ENCODE measurements at regions not wholly inside any gene's neighbourhood (a gene's known extent, or its start where the extent isn't known, plus 50 kb on each side); places are given as distances from the start of the nearest gene placed in this dataset.
A peak's percentile ranks its signal among the peaks of the same experiment; 100 is the strongest.
"Not testable (repeated sequence)": the region's sequence is repeated elsewhere in the genome, so short reads cannot be mapped to it uniquely, and the experiment has no call there.

DNA sequence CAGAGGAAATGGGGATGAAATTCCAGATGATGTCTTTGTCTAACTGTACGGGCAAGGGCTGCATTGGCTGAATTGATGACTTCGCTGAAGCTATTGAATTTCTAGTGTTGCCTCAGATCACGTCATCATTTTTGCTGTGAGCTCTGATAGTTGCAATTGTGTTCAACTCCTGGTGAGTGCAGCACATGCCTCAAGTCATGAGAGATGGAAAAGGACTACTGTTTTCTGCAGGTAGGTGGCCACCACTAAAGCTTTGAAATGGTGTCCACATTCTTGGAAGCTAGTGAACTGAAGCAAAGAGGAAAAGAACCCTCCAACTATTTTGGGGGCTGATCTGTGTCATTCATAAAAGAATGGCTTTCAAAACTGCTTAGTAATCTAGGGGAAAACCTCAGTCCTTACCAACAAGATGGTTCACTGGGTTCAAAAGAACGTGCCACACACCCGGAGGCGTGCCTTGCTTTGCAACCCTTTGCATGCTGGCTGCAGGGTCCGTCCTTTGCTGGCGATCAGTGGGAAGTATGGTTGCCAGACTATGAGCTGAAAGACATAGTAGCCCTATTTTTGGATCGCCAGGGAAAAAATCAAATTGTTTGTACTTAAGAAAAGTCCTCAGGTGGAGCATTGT lies 88.1 kb upstream of the STOX2 start:
- DNase-seq, result no peak

DNA sequence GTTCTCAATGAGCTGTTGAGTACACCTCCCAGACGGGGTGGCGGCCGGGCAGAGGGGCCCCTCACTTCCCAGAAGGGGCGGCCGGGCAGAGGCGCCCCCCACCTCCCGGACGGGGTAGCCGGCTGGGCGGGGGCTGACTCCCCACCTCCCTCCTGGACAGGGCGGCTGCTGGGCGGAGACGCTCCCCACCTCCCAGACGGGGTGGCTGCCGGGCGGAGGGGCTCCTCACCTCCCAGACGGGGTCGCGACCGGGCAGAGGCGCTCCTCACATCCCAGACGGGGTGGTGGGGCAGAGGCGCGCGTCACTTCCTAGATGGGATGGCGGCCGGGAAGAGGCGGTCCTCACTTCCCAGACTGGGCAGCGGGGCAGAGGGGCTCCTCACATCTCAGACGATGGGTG lies 86.5 kb upstream of the STOX2 start:
- not testable (repeated sequence) for DNase-seq

DNA sequence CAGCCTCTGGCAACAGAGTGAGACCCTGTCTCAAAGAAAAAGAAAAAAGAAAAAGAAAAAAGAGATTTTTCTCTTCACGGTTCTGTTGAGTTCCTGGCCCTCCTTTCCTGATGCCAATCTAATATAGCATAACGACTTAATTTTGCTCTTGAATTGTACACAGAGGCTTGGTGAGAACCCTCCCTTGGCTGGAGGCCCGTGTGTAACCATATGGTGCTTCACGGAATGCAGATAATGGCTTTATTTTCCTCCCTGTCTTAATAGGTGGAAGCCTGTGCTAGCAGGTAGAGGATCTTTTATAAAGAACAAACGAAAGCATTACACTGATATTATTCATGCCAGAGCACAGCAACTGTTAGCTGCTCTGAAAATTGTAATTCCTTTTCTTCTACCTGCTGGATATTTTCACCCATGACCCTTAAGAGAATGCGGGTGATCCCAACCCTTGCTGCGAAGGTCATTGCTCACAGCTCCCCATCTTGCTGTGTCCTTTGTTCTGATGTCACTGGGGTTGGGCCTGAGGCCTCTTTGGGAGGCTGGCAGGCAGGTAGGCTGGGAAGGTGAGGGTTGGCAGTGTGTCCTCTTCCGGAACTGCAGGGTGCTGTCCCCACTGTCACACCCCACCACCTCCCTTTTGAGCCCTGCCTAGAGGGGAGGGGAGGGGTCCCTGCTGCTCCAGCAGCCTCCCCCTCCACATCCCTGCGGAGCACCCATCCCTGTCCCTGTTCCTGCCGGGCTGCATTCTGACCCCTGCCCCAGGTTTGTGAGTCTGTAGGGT lies 83.8 kb upstream of the STOX2 start:
- DNase-seq, result no peak

DNA sequence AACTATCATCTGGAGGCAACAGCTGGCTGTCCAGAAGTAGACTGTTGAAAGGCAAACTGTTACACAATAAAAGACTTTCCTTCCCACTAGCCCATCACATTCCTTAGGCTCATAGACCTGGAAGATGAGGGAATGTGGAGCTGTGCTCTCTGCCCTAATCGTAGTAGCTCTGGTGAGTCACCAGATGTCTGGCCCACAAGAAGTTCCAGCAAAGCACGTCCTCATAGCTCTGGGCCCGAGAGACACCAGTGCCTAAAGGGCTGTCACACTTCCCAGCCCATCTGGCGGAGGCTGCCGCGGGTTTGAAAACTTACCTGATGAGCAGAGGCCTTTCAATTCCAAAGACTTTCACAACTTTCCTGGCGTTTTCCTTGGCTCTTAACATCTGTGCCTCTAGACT lies 81.7 kb upstream of the STOX2 start:
- DNase-seq, result no peak

DNA sequence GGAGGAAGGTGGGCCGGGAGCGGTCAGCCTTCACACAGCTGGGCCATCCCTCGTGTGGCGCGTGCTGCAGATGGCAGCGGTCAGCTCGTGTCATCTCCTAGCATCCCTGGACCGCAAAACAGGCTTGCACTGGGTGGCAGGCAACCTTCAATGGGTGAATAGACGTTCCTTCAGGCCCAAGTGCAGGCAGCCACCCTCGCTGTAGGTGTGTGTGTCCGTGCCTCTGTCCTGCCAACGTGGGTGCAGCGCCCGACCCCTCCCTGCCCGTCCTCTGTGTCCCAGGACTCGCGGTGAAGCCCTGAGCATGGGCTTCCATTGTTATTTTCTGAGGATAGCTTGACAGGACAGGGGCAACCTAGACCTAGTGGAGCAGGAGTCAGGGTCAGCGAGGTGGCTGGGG lies 79.8 kb upstream of the STOX2 start:
- no peak for DNase-seq

DNA sequence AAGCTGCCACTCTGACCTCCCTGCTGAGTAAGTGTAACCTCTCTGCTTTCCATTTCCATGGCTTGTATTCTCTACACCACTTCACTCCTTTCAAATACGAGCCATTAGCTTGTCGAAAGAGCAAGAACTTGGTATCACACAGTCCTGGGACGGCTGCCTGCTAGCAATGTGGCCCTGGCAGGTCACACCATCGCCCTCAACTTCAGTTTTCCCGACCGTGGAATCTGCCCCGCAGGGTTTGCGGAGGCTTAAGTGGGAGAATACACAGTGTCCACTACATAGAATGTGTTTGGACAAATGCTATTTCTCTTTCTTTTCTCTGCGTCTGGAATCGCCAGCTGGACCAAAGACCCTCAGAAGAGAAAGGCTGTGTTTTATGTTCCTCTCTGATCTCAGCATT lies 78.6 kb upstream of the STOX2 start:
- no peak for DNase-seq

DNA sequence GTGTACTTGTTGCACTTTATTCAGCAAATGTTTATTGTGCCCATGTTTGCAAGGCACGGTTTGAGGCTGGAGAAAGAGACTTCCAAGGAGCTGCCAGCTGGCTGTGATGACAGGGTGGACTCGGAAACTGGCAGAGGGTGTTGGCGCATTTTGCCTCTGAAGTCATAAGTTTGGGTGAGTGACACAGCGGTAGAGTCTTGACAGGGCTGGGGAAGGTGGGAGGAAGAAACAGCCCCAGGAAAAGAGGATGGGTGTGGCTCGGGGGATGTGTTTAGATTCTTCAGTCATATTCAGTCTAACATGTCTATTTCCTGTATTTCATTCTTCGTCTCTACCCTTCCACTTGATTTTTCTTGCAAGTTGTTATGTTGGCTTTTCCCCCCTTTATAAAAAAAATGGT lies 77.0 kb upstream of the STOX2 start:
- DNase-seq, result no peak

DNA sequence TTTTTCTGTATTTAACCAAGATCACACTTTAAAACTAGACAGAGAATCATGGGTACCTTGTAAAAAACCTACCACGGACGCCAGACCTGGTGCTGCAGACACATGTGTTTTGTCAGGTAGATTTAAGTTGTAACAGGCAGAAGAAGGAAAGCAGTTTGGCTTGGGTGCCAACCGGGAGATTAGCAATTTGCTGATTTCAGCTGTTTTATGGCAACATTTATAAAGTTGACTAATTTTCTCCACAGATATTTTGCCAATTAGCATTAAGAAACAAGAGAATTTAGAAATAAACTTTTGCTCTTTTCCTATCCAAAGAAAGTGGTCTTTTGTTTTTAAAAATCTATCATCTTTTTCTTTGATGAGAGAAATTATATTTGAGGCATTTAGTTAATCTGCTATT lies 76.3 kb upstream of the STOX2 start:
- no peak for DNase-seq

DNA sequence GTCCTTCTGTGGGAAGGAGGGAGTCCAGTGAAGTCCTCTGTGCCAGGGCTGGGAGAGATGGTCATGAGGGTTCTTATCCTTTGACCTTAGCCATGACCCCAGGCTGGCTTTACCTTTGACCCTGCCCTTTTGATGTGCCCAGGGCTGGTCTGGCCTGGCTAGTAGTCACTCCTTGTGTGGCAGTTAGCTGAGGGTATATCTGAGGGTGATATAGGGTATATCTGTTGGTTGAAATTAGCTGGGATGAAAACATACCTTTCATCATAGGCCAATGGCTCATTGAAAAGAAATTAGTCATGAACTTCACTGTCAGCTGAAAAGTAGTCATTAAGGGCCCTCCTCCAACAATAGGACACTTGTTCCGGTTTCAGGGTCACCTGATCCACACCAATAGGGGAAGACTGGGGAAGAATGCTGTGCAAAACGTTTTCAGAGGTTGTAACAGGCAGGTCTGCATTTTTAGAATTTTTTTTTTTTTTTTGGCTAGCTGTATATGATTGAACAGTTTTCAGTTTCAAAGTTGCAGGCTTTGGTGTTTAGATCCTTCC lies 74.6 kb upstream of the STOX2 start:
- DNase-seq, result no peak

DNA sequence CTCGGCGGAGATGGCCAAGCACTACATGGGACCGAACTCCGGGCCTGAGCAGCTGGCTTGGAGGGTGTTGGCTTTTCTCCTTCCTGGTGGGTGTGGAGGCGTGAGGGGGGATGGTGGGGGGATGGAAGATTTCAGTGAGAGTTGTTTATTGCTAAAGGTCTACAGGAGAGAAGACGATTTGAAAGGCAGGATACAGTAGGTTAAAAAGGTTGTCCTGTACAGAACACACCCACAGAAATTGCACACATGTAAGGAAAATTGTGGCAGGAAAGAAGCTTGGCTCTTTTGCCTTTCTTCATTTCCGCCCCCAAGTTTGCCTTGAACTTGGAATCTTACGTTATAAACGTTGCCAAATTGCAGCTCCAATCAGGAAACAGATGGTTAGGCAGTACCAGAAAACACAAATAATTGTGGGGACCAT lies 74.1 kb upstream of the STOX2 start:
- DNase-seq, result no peak

DNA sequence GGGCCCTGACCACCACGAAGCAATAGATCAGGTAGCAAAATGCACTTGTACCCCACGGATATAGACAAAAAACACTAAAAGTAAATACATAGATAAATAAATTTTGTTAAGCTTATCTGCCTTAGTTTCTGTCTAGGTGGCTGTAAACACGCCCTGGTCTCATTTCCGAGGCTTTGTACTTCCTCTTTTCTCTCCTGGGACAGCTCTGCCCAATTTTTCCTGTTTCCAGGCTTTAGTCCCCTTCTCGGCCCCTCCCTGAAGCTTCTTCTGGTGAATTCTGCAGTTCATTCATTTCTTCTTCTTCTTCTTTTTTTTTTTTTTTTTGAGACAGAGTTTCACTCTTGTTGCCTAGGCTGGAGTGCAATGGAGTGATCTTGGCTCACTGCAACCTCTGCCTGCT lies 73.4 kb upstream of the STOX2 start:
- DNase-seq, result no peak

DNA sequence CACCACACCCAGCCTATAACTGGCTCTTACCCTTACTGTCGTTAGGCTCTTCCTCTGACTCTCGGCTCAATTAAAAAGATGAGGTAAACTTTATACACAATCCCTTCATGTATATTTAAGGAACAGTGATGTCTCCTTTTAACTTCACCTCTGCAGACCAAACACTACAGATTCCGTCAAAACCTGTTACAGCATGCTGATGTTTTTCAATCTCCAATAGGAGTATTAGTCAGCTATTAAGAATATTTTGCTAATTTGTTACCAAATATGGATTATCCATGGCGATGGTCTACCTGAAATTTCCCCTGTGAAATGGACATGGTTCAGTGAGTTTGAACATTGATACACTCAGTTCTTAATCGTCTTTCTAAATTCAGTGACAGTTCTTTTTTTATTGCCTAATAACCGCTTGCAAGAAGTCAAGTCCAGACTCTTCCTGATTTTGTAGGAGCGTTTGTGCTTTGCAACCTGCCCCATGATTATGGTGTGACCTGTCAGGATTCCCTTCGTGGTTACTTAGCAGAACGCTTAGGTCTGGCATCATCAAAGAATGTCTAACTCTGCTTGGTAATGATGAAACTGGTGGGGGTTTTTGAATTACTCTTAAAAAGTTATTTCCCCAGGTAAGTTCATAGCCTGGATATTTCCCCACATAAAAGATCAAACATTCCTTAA lies 72.2 kb upstream of the STOX2 start:
- DNase-seq, result no peak

DNA sequence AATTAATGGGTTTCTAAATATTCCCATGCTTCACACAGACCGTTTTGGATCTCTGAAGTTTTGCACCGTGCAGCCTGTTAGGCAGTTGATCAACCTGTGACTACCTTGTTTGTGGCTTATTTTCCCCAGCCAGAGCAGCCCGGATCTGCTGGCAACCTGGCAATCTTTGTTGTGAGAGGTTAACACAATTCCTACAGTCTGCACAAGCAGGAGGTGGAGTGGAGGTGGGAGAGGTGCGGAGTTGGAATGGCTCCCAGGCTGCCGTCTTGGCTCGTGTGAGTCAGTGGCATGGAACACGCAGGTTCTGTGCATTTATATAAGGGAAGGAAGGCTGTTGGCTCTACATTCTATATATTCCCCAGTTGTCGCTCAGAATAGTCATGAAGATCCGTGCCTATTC lies 70.9 kb upstream of the STOX2 start:
- DNase-seq, result no peak

DNA sequence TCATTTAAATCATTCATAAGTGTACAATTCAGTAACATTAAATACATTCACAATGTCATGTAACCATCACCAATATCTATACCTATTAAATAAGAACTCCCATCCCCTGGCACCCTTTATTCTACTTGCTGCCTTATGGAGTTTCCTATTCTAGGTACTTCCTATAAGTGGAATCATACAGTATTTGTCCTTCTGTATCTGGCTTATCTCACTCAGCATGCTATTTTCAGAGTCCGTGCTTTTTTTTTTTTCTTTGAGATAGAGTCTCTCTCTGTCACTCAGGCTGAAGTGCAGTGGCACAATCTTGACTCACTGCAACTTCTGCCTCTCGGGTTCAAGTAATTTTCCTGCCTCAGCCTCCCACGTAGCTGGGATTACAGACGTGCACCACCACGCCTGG lies 67.9 kb upstream of the STOX2 start:
- DNase-seq, result no peak

DNA sequence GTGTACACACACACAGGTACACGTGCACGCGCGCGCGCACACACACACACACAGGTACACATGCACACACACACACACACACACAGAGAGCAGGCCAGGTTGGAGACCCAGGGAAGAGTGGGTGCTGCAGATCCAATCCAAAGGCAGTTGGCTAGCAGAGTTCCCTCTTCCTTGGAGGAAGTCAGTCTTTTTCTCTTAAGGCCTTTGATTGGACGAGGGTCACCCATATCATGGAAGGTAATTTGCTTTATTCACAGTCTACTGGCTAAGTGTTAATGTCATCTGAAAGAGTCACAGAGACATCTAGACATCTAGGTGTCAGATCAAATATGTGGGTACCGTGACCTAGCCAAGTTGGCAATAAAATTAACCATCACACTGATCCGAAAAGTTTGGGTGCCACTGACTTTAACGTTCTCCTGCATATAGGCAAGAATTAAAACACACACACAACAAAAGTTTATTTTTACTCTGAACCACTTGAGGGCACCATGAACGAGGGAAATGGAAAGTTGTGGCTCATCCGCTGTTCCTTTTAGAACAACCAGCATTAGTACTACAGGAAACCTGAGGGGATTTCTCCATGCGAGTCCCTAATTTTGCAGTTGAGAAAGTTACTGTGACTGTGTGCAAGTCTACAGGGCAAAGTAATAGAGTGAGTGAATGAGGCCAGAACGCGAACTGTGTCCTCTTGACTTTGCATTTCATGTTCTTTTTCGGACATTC lies 66.0 kb upstream of the STOX2 start:
- DNase-seq, result no peak

DNA sequence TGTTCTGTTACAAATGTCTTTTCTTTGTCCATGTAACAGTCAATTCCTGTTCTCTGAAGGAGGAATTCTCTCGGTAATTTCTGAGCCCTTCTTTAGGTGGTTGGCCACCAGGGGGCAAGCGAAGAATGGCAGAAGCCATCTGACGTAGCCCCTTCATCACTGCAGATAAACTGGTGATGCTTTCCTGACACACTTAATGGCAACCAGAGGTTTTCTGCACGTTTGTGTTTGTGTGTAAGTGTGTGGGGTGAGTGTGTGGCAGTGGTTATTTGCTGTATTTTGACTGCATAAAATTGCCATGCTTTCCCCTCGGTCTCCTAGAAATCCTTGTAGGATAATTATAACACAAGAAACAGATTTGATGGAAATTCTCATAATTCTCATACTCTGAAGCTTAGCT lies 64.8 kb upstream of the STOX2 start:
- peak; percentile 80 for DNase-seq

DNA sequence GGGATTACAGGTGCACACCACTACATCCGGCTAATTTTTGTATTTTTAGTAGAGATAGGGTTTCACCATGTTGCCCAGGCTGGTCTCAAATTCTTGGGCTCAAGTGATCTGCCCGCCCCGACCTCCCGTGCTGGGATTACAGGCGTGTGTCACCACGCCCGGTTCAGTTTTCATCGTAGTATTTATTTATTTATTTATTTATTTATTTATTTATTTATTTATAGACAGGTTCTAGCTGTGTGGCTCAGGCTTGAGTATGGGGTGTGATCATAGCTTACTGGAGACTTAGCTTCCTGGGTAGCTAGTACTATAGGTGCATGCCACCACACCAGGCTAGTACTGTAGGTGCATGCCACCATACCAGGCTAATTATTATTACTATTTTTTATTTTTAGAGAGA lies 64.1 kb upstream of the STOX2 start:
- no peak for DNase-seq

DNA sequence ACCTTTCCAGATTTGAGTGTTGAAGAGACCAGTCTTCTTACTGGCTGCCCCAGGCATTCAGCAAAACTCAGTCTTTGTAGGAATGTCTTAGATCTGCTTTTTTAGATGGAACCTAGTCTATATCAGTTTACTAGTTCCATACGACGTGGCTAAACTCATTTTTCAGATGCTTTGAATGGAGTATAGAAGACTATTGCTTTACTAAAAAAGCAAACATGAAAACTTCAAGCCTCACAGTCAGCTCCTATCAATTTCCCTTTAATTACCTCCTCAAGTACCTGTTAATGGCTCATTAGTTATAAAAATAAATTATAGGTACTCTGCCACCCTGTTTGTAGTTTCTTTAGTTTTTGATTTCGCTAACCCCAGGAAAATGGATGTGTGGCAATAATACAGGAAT lies 63.0 kb upstream of the STOX2 start:
- DNase-seq, result no peak

DNA sequence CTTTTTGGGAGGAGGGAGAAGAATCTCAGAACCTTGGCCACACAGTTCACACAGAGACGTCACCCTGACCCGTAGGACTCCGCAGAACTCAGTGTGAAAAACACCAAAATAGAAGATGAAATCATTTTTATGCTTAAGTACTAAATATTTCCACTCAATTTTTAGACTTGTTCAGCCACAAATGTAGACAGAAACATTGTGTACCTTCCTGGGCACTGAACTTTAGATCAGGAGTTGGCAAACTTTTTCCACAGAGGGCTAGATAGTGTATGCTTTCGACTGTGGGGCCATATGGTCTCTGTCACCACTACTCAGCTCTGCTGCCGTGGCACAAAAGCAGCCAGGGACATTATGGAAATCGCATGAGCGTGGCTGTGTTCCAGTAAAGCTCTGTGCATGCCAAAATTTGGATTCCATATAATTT lies 61.8 kb upstream of the STOX2 start:
- DNase-seq, result no peak

DNA sequence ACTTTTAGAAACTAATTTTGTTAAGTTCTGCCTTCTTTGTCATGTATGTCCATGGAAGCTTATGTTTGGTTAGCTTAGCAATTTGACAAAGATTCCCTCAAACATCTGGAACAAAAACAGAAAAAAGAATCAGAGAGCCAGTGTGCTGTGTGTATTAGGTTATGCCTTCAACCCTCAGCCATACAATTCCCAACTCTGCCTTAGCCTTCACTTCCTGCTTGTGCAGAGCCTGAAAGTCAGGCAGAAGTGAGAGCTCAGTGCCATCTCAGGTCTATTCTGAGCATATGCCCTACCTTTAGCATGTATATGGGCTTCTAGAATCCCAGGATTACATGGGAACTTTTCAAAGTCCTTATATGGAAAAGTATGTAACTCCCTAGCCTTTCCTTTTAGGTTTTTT lies 58.2 kb upstream of the STOX2 start:
- DNase-seq, result no peak

DNA sequence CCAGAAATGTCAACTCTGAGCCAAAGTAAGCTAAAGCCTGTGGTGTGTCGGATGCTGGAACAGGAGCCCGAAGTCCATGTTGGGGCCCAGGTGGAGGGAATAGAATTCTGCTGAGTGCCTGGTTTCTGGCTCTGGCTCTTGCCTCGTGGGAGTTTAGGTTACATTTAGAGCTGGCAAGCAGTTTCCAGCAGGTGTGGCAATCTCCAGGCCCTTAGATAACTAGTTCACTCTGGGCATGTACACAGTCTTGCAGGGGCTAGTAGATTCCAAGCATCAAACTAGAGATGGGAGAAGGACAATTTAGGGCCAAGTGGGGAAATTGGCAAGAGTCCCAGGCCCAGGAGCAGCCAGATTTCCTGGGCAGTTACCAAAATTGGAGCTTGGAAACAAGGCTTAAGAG lies 56.3 kb upstream of the STOX2 start:
- DNase-seq, result no peak

DNA sequence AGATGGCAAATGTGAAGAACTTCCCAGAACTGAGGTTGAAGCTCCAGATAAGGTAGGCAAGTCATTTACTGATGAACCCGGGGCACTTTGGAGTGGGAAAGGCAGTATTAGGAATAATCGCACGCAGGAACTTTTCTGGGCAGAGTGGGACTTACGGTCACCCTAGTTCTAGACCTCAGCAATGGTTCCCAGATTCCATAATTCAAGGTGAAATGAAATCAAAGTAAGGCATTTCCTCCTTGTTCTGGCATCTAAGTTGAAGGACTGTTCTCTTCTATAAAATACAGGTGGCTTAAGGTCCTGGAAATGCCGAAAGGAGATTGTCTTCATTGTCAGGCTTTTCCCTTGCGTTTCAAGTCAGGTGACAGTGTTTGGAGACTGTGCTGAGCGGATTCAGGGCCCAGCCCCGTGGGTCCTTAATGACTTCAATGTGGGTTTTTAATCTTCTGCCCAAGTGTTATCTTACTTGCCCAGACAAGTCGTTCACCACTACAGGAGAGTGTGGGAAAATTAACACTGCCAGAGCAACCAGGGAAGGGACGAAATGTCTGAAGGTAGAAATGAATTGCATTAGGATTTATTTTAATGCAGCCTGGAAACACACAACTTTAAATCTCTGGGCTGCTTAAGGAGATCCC lies 52.1 kb upstream of the STOX2 start:
- DNase-seq, result no peak

DNA sequence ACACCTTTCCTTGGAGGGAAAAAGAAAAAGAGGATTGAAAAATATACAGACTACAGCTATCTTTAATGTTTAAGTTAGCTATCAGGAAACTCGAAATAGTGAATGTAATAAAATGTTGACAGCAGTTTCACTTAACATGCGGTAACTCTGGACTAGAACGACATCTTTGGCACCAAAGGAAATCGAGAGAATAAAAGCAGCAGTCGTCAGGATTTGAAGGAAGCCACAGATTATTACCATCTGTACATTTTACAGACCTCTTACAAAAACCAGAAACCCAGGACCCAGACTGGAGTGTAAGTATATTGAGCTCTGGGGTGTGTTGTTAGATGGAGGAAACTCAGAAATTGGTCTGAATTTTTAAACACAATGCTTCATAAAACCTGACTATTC lies 51.6 kb upstream of the STOX2 start:
- no peak for DNase-seq

Measured in activated CD4-positive, alpha-beta T cell treated with anti-CD3 and anti-CD28 coated beads for 48 hours (primary cell).